NCI-H1105 (cell line): ENCODE measurements at regions not wholly inside any gene's neighbourhood (a gene's known extent, or its start where the extent isn't known, plus 50 kb on each side); places are given as distances from the start of the nearest gene placed in this dataset.

Experiments used
- DNase-seq: peaks from one replicate; lab custom pipeline; 2025; lab: John Stamatoyannopoulos, UW

GRCh38 chr14:61847861-61848260, 85.6 kb downstream of the SNAPC1 start:
- no peak for DNase-seq

- DNase-seq, result no peak
These were observed 92.7 kb downstream of the SNAPC1 start for GRCh38 chr14:61854898-61855297.

- DNase-seq, result no peak
These were observed 98.2 kb downstream of the SNAPC1 start for GRCh38 chr14:61860294-61860918.

- DNase-seq, result no peak
These were observed 99.2 kb downstream of the SNAPC1 start for GRCh38 chr14:61861320-61861865.

- DNase-seq, result no peak
These were observed 102.2 kb downstream of the SNAPC1 start for GRCh38 chr14:61864329-61864898.

- DNase-seq, result no peak
These were observed 105.0 kb downstream of the SNAPC1 start for GRCh38 chr14:61866932-61867920.

GRCh38 chr14:61868846-61869245, 106.6 kb downstream of the SNAPC1 start:
- DNase-seq, result no peak

GRCh38 chr14:61870163-61870562, 107.9 kb downstream of the SNAPC1 start:
- no peak for DNase-seq

GRCh38 chr14:61872452-61872851, 110.2 kb downstream of the SNAPC1 start:
- no peak for DNase-seq

- DNase-seq, result no peak
These were observed 113.3 kb downstream of the SNAPC1 start for GRCh38 chr14:61875483-61875882.

GRCh38 chr14:61876362-61877034, 114.3 kb downstream of the SNAPC1 start:
- no peak for DNase-seq

- no peak for DNase-seq
These were observed 114.8 kb downstream of the SNAPC1 start for GRCh38 chr14:61877035-61877390.

- DNase-seq, result no peak
These were observed 115.5 kb downstream of the SNAPC1 start for GRCh38 chr14:61877768-61878167.

GRCh38 chr14:61878931-61879330, 116.7 kb downstream of the SNAPC1 start:
- DNase-seq, result no peak

GRCh38 chr14:61881046-61881445, 118.8 kb downstream of the SNAPC1 start:
- DNase-seq, result no peak

GRCh38 chr14:61884711-61885110, 122.5 kb downstream of the SNAPC1 start:
- DNase-seq, result no peak

GRCh38 chr14:61885203-61885961, 123.2 kb downstream of the SNAPC1 start:
- DNase-seq, result no peak

- no peak for DNase-seq
These were observed 125.4 kb downstream of the SNAPC1 start for GRCh38 chr14:61887628-61888027.

GRCh38 chr14:61889914-61890351, 127.7 kb downstream of the SNAPC1 start:
- no peak for DNase-seq

- DNase-seq, result no peak
These were observed 128.9 kb downstream of the SNAPC1 start for GRCh38 chr14:61891170-61891569.

GRCh38 chr14:61891810-61892209, 129.6 kb downstream of the SNAPC1 start:
- no peak for DNase-seq
